Upper lobe of left lung (tissue), 4 donors: ENCODE measurements at regions not wholly inside any gene's neighbourhood (a gene's known extent, or its start where the extent isn't known, plus 50 kb on each side); places are given as distances from the start of the nearest gene placed in this dataset.

Source experiments
- POLR2AphosphoS5 ChIP-seq, 2 donors: sonication (generic); formaldehyde crosslinking; IDR thresholded peaks; one replicate each; pipeline ENCODE4 v1.5.1; 2017; ENCODE audit warnings: antibody characterized with exemption in 2 of 2
- TF ChIP-seq, protein P1 (sequence below), 6 experiments: fragments of 450-650 bp in 4 of 6; fragments of 200-600 bp in 2 of 6; sonication (generic) in 2 of 6; IDR thresholded peaks; one replicate each; pipeline ENCODE4 v1.5.1; 2016 to 2019; ENCODE audit warnings: antibody characterized with exemption in 6 of 6

- TF ChIP-seq, protein P1, sequence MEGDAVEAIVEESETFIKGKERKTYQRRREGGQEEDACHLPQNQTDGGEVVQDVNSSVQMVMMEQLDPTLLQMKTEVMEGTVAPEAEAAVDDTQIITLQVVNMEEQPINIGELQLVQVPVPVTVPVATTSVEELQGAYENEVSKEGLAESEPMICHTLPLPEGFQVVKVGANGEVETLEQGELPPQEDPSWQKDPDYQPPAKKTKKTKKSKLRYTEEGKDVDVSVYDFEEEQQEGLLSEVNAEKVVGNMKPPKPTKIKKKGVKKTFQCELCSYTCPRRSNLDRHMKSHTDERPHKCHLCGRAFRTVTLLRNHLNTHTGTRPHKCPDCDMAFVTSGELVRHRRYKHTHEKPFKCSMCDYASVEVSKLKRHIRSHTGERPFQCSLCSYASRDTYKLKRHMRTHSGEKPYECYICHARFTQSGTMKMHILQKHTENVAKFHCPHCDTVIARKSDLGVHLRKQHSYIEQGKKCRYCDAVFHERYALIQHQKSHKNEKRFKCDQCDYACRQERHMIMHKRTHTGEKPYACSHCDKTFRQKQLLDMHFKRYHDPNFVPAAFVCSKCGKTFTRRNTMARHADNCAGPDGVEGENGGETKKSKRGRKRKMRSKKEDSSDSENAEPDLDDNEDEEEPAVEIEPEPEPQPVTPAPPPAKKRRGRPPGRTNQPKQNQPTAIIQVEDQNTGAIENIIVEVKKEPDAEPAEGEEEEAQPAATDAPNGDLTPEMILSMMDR (IDR thresholded peaks at IDR 0.05): no peak
- TF ChIP-seq POLR2AphosphoS5 (IDR thresholded peaks at IDR 0.05): no peak
Measured at GRCh38 chr18:76558881-76559667, 64.0 kb upstream of the ZNF516 start.
